T1000 (cell line): ENCODE measurements at regions not wholly inside any gene's neighbourhood (a gene's known extent, or its start where the extent isn't known, plus 50 kb on each side); places are given as distances from the start of the nearest gene placed in this dataset.

Experiments
- DNase-seq: peaks from one replicate; lab custom pipeline; 2025; ENCODE audit warnings: mixed read lengths; lab: John Stamatoyannopoulos, UW

GRCh38 chr10:78516756-78517155 lies 483.1 kb downstream of the RPS24 start:
- DNase-seq, result no peak

DNA sequence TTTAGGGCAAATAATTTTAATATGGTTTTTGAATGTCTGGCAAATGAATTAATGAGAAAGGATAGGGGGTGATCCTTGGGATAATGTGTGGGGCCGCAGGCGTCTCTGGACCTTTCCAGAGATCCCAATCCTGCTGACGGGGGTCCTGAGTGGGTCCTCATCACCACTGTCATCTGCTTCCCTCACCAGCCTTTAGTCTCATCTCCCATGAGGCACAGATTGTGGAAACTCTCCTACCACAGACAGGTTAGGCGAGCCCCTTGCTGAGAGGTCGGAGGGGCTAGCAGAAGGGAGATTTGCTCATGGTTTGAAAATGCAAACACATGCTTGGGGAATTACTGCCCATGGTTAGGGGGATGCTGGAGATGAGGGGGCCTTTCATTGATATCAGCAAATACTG lies 484.6 kb downstream of the RPS24 start:
- DNase-seq, result no peak

GRCh38 chr10:78520737-78521430 lies 487.2 kb downstream of the RPS24 start:
- DNase-seq, result no peak

GRCh38 chr10:78523453-78523852 lies 489.8 kb downstream of the RPS24 start:
- no peak for DNase-seq

GRCh38 chr10:78524342-78524741 lies 490.7 kb downstream of the RPS24 start:
- no peak for DNase-seq

GRCh38 chr10:78524941-78525340 lies 491.3 kb downstream of the RPS24 start:
- no peak for DNase-seq

- no peak for DNase-seq
These were observed 492.7 kb downstream of the RPS24 start for GRCh38 chr10:78526347-78526746.

GRCh38 chr10:78527296-78527695 lies 493.6 kb downstream of the RPS24 start:
- DNase-seq, result no peak

- no peak for DNase-seq
These were observed 495.1 kb downstream of the RPS24 start for GRCh38 chr10:78528749-78529204.

GRCh38 chr10:78529262-78529661 lies 495.6 kb downstream of the RPS24 start:
- DNase-seq, result no peak

GRCh38 chr10:78531088-78531487 lies 497.4 kb downstream of the RPS24 start:
- DNase-seq, result no peak

GRCh38 chr10:78532480-78533042 lies 498.9 kb downstream of the RPS24 start:
- no peak for DNase-seq

GRCh38 chr10:78533098-78533497 lies 499.4 kb downstream of the RPS24 start:
- no peak for DNase-seq

DNA sequence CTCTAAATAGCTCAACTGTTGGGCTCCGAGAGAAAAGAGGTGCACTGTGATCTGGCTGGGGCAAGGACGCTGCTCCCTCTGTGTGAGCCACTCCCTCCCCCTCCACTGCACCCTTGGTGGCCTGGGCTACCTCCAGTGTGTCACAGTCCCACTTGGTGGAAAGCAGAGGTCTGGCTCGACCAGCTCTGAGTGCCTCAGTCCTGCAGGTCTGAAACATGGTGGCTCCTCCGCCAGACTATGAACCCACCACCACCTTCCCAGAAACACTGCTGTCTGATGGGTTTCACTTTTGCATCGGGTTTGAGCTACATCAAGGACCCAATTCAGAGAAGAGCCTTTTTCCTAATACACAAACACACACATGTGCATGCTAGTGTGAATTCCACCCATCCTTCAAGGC lies 500.1 kb downstream of the RPS24 start:
- DNase-seq, result no peak

DNA sequence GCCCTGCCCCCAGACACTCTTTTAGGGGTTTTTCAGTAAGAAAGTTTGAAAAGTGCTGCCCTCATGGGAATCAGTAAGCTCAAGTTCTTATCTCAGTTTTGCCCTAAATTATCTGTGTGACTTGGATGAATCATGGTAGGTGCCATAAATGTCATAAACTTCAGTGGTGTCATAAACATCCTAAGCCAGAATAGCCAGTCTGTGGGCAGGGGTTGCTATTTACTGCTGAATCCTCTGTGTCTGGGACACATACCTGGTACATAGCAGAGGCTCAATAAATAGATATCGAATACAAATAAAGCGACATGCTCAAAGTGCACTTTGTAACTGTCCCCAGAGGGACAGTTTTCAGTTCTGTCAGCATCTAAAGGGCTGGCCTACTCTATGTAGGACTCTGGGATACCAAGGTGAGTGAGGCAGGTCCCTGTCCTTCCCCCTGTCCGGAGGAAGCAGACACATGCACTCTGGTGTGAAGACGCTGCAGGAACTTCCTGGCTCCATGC lies 502.1 kb downstream of the RPS24 start:
- no peak for DNase-seq

GRCh38 chr10:78537018-78537417 lies 503.4 kb downstream of the RPS24 start:
- no peak for DNase-seq

GRCh38 chr10:78539247-78539766 lies 505.6 kb downstream of the RPS24 start:
- no peak for DNase-seq

- DNase-seq, result no peak
These were observed 506.9 kb downstream of the RPS24 start for GRCh38 chr10:78540355-78541076.

DNA sequence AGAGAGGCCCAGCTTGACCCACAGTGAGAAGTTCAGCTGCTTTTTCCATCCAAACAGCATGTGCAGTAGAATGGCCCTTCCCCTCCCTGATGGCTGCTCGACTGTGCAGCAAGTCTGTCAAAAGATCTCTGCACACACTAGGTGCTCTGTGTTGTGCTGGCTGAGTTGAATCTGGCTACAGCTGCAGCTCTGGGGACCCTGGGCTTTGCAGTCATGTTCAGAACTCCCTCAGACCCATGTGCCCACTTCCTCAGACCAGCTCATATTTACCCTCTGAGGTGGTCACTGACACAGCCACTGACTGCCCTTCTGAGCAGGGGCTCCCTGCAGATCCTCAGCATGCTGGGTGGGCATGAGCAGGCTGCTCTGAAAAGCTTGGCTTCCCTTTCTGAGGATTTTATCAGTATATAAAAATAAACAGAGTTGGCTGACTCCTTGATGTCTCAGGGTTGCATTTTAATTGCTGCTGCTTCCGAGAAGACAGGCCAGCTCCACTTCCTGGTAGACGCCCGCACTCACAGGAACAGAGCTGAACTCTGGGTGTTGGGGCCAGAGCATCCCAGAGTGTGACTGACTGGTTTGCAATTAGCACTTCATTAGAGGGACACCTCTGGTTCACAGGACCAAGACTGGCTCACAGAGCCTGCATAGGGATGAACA lies 507.9 kb downstream of the RPS24 start:
- DNase-seq, result no peak

GRCh38 chr10:78542141-78542489 lies 508.5 kb downstream of the RPS24 start:
- no peak for DNase-seq

DNA sequence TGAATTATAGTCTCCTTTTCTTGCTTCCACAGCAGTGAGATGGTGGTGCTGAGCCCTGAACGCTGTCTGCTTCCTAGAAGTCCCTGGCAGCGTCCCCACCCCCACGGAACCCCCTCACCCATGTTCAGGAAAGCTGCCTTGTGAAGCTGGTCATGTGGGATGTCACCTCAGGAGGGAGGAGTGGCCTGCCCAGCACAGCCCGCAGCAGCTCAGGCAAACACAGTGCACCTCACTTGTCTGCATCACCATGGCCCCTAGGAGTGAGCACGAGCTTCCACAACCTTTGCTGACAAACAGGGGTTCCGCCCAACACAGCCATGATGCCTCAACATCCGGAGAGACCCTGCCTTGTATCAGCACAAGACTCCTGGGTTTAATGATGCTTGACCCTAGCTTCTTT lies 508.9 kb downstream of the RPS24 start:
- no peak for DNase-seq

DNA sequence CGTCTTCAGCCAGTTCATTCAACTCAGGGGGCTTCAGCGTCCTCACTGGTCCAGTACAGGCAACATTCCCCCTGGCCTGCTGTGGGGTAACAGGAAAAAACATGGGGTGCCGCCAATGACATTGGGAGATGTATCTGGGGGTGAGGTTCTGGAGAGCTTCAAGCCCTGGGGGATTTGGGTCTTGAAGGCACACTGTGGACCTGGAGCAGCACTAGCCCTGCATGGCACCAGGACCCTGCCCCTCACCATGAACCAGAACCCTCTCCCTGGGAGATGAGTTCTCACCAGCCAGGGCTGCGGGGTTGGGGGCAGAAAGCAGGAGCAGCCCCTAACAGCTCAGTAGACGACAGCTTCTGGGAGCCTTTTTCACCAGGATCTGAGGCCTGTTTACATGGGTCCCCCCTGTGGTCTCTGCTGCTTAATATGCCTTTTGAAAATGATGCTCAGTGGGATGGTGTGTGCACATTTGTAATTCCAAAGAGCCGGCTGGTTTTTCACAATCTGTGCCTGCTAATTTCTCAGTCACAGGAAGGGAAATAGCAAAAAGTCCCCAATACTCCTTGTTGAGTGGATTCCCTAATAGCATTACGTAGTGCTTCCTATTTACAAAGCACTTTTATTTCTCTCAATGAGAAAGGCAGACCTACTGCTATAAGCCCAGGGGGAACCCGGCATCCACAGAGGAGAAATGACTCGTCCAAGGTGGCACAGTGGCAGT lies 509.5 kb downstream of the RPS24 start:
- no peak for DNase-seq
